DND-41 (cell line): ENCODE measurements at regions not wholly inside any gene's neighbourhood (a gene's known extent, or its start where the extent isn't known, plus 50 kb on each side); places are given as distances from the start of the nearest gene placed in this dataset.
"Not testable (repeated sequence)": the region's sequence is repeated elsewhere in the genome, so short reads cannot be mapped to it uniquely, and the experiment has no call there.

Source experiments
- EZH2 ChIP-seq: IDR thresholded peaks from 3 replicates; pipeline ENCODE4 v1.6.1; 2012; ENCODE audit warnings: borderline replicate concordance, low read depth, mild to moderate bottlenecking, moderate library complexity, low read length, inconsistent platforms; ENCODE audit not compliant: severe bottlenecking
- TF ChIP-seq, protein P1 (sequence below): IDR thresholded peaks from 2 replicates; pipeline ENCODE4 v1.5.1; 2012; ENCODE audit warnings: borderline replicate concordance, low read length, moderate library complexity, mild to moderate bottlenecking; ENCODE audit not compliant: poor library complexity, severe bottlenecking; ENCODE audit errors: extremely low read depth

DNA sequence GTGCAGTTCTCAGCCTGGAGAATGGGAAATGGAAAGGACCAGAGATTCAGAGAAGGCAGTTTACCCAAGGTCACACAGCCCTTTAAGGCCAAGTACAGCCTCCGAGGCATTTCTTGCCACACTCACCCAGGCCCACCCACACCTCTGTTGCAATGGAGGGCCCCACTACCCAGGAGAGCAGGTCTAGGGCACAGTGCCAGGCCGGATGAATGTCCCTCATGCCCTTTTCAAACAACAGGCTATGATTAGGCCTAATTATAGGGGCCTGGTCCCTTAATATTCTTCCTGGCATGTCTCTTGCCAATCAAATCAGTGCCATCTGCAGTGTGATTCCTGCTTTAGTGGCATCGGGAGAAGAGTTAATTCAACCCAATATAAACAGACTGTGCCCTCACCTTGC lies 195.3 kb downstream of the KLRB1 start:
- TF ChIP-seq EZH2: not testable (repeated sequence)
- TF ChIP-seq, protein P1, sequence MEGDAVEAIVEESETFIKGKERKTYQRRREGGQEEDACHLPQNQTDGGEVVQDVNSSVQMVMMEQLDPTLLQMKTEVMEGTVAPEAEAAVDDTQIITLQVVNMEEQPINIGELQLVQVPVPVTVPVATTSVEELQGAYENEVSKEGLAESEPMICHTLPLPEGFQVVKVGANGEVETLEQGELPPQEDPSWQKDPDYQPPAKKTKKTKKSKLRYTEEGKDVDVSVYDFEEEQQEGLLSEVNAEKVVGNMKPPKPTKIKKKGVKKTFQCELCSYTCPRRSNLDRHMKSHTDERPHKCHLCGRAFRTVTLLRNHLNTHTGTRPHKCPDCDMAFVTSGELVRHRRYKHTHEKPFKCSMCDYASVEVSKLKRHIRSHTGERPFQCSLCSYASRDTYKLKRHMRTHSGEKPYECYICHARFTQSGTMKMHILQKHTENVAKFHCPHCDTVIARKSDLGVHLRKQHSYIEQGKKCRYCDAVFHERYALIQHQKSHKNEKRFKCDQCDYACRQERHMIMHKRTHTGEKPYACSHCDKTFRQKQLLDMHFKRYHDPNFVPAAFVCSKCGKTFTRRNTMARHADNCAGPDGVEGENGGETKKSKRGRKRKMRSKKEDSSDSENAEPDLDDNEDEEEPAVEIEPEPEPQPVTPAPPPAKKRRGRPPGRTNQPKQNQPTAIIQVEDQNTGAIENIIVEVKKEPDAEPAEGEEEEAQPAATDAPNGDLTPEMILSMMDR: not testable (repeated sequence)
